Suprapubic skin (tissue), 4 donors: ENCODE measurements at regions not wholly inside any gene's neighbourhood (a gene's known extent, or its start where the extent isn't known, plus 50 kb on each side); places are given as distances from the start of the nearest gene placed in this dataset.

ENCODE experiments used
- DNase-seq, 2 donors: peaks; one replicate each; pipeline ENCODE4 v3.0.0-alpha.2; 2019; ENCODE audit warnings: low spot score in 2 of 2
- H3K27ac ChIP-seq: fragments of 200-600 bp; sonication (generic); one replicate; pipeline ENCODE4 v1.5.1; 2019
- H3K27me3 ChIP-seq: fragments of 200-600 bp; sonication (generic); one replicate; pipeline ENCODE4 v1.5.1; 2019
- H3K36me3 ChIP-seq: fragments of 200-600 bp; sonication (generic); one replicate; pipeline ENCODE4 v1.5.1; 2019
- H3K4me1 ChIP-seq: fragments of 200-600 bp; sonication (generic); one replicate; pipeline ENCODE4 v1.5.1; 2019
- H3K4me3 ChIP-seq: fragments of 200-600 bp; sonication (generic); one replicate; pipeline ENCODE4 v1.5.1; 2019; ENCODE audit warnings: mild to moderate bottlenecking
- H3K9me3 ChIP-seq: fragments of 200-600 bp; sonication (generic); one replicate; pipeline ENCODE4 v1.5.1; 2019
- CTCF ChIP-seq, 2 donors: fragments of 200-600 bp in 1 of 2; fragments of 450-650 bp in 1 of 2; sonication (generic) in 1 of 2; IDR thresholded peaks; one replicate each; pipeline ENCODE4 v1.5.1; 2016 to 2019; ENCODE audit warnings: antibody characterized with exemption in 2 of 2, mild to moderate bottlenecking in 1 of 2, moderate library complexity in 1 of 2
- EP300 ChIP-seq: sonication (generic); formaldehyde crosslinking; IDR thresholded peaks from one replicate; pipeline ENCODE4 v1.6.1; 2017; ENCODE audit warnings: antibody characterized with exemption
- POLR2A ChIP-seq, 2 donors: fragments of 450-650 bp; IDR thresholded peaks; one replicate each; pipeline ENCODE4 v1.6.1; 2017; ENCODE audit warnings: antibody characterized with exemption in 2 of 2, mild to moderate bottlenecking in 2 of 2, moderate library complexity in 2 of 2
- POLR2AphosphoS5 ChIP-seq, 3 donors: sonication (generic); formaldehyde crosslinking; IDR thresholded peaks; one replicate each; pipeline ENCODE4 v1.6.1; 2017; ENCODE audit warnings: antibody characterized with exemption in 3 of 3
- WGBS: methylation state at CpG from one replicate; pipeline ENCODE4 v1.1.5; 2018; 5-methylcytosine and 5-hydroxymethylcytosine counted together

- Histone ChIP-seq H3K9me3 (no peaks in the 10 kb centered on the region), H3K36me3 (no peaks in the 10 kb centered on the region), H3K27ac (no peak overlapping the region), H3K4me3 (no peak overlapping the region), H3K4me1 (no peaks in the 10 kb centered on the region), H3K27me3 (peaks cover 21% of the 10 kb centered on the region)
- WGBS = 91% methylated on average over 1 of the region's 1 CpG
- no peak for DNase-seq
- TF ChIP-seq POLR2A (IDR thresholded peaks at IDR 0.05) (no peak), POLR2AphosphoS5 (IDR thresholded peaks at IDR 0.05) (no peak), EP300 (no peak), CTCF (IDR thresholded peaks at IDR 0.05) (no peak)
These were observed 210.9 kb upstream of the TOPAZ1 start for GRCh38 chr3:44030687-44031305.

- 76% methylated on average over 16 of the region's 16 CpGs for WGBS
- Histone ChIP-seq H3K27me3 (peaks cover 21% of the 10 kb centered on the region), H3K36me3 (no peaks in the 10 kb centered on the region), H3K4me1 (no peaks in the 10 kb centered on the region), H3K9me3 (no peaks in the 10 kb centered on the region), H3K27ac (no peak overlapping the region), H3K4me3 (no peak overlapping the region)
- DNase-seq = no peak
- TF ChIP-seq CTCF (IDR thresholded peaks at IDR 0.05) = no peak
- TF ChIP-seq POLR2A (IDR thresholded peaks at IDR 0.05) = no peak
- TF ChIP-seq EP300 = no peak
- TF ChIP-seq POLR2AphosphoS5 (IDR thresholded peaks at IDR 0.05) = no peak
These were observed 210.0 kb upstream of the TOPAZ1 start for GRCh38 chr3:44031387-44032380.

- Histone ChIP-seq H3K4me3 (no peak overlapping the region), H3K4me1 (no peaks in the 10 kb centered on the region), H3K27me3 (peaks cover 15% of the 10 kb centered on the region), H3K36me3 (no peaks in the 10 kb centered on the region), H3K27ac (no peak overlapping the region), H3K9me3 (no peaks in the 10 kb centered on the region)
- 76% methylated on average over 3 of the region's 3 CpGs for WGBS
- no peak for TF ChIP-seq EP300
- TF ChIP-seq POLR2A (IDR thresholded peaks at IDR 0.05) = no peak
- no peak for TF ChIP-seq POLR2AphosphoS5 (IDR thresholded peaks at IDR 0.05)
- TF ChIP-seq CTCF (IDR thresholded peaks at IDR 0.05) = no peak
- DNase-seq = no peak
These were observed 209.2 kb upstream of the TOPAZ1 start for GRCh38 chr3:44032487-44032886.

GRCh38 chr3:44033123-44033522 lies 208.6 kb upstream of the TOPAZ1 start:
- H3K4me1 ChIP-seq = no peaks in the 10 kb centered on the region
- 67% methylated on average over 1 of the region's 2 CpGs for WGBS
- H3K9me3 ChIP-seq = no peaks in the 10 kb centered on the region
- no peak for DNase-seq
- no peak overlapping the region for H3K4me3 ChIP-seq
- H3K36me3 ChIP-seq = no peaks in the 10 kb centered on the region
- no peak overlapping the region for H3K27ac ChIP-seq
- TF ChIP-seq EP300 (no peak), POLR2AphosphoS5 (IDR thresholded peaks at IDR 0.05) (no peak), POLR2A (IDR thresholded peaks at IDR 0.05) (no peak), CTCF (IDR thresholded peaks at IDR 0.05) (no peak)
- H3K27me3 ChIP-seq = peaks cover 14% of the 10 kb centered on the region

GRCh38 chr3:44036850-44037249 lies 204.8 kb upstream of the TOPAZ1 start:
- WGBS = 78% methylated on average over 5 of the region's 5 CpGs
- no peak for TF ChIP-seq CTCF (IDR thresholded peaks at IDR 0.05)
- TF ChIP-seq POLR2AphosphoS5 (IDR thresholded peaks at IDR 0.05) = no peak
- no peak for TF ChIP-seq EP300
- Histone ChIP-seq H3K4me3 (no peak overlapping the region), H3K4me1 (no peaks in the 10 kb centered on the region), H3K27ac (no peak overlapping the region), H3K36me3 (no peaks in the 10 kb centered on the region), H3K9me3 (no peaks in the 10 kb centered on the region), H3K27me3 (no peaks in the 10 kb centered on the region)
- DNase-seq = no peak
